ENCODE measurements at regions not wholly inside any gene's neighbourhood (a gene's known extent, or its start where the extent isn't known, plus 50 kb on each side); places are given as distances from the start of the nearest gene placed in this dataset.

- no peaks in the 10 kb centered on the region; the same call in 1 of the 2 replicates for H3K9me3 ChIP-seq (ENCODE audit: insufficient read depth, low read depth, low read length)
- H3K9ac ChIP-seq (ENCODE audit: low read depth, low read length, poor library complexity, severe bottlenecking) = no peak overlapping the region
- H3K9me2 ChIP-seq (replicated peaks; ENCODE audit: low read depth, low read length) = no peaks in the 10 kb centered on the region
- no peaks in the 10 kb centered on the region for H3K36me3 ChIP-seq (ENCODE audit: insufficient read depth, low read length)
- H3K79me2 ChIP-seq (ENCODE audit: insufficient read depth, low read length) = no peaks in the 10 kb centered on the region
- H3K27me3 ChIP-seq (ENCODE audit: insufficient read depth, low read length, poor library complexity, severe bottlenecking) = no peaks in the 10 kb centered on the region
- H3K4me3 ChIP-seq (ENCODE audit: low read length, poor library complexity, severe bottlenecking) = no peak overlapping the region
- no peaks in the 10 kb centered on the region for H4K20me1 ChIP-seq (ENCODE audit: insufficient read depth, low read length, poor library complexity, severe bottlenecking)
- no peak overlapping the region for H3K4me2 ChIP-seq (ENCODE audit: low read depth, low read length, poor library complexity, severe bottlenecking)
- no peaks in the 10 kb centered on the region for H3K4me1 ChIP-seq (ENCODE audit: insufficient read depth, low read length, poor library complexity, severe bottlenecking)
- TF ChIP-seq CTCF (conservative IDR thresholded peaks at IDR 0.05; ENCODE audit: low read length) (no peak), EZH2phosphoT487 (IDR thresholded peaks at IDR 0.05; ENCODE audit: borderline replicate concordance) (no peak)
- no peaks in the 10 kb centered on the region for H3F3A ChIP-seq (ENCODE audit: low read depth)
- no peak overlapping the region for H2AFZ ChIP-seq (ENCODE audit: low read length)
Measured at GRCh38 chr1:30242722-30243457, 480.5 kb downstream of the MATN1 start.

GRCh38 chr1:30242168-30242567 lies 481.2 kb downstream of the MATN1 start:
- H3F3A ChIP-seq (ENCODE audit: low read depth) = no peaks in the 10 kb centered on the region
- TF ChIP-seq EZH2phosphoT487 (IDR thresholded peaks at IDR 0.05; ENCODE audit: borderline replicate concordance) (no peak), CTCF (conservative IDR thresholded peaks at IDR 0.05; ENCODE audit: low read length) (no peak)
- no peak overlapping the region for H3K9ac ChIP-seq (ENCODE audit: low read depth, low read length, poor library complexity, severe bottlenecking)
- no peaks in the 10 kb centered on the region for H3K9me2 ChIP-seq (replicated peaks; ENCODE audit: low read depth, low read length)
- H3K27me3 ChIP-seq (ENCODE audit: insufficient read depth, low read length, poor library complexity, severe bottlenecking) = no peaks in the 10 kb centered on the region
- H2AFZ ChIP-seq (ENCODE audit: low read length) = no peak overlapping the region
- no peaks in the 10 kb centered on the region for H3K4me1 ChIP-seq (ENCODE audit: insufficient read depth, low read length, poor library complexity, severe bottlenecking)
- H3K36me3 ChIP-seq (ENCODE audit: insufficient read depth, low read length) = no peaks in the 10 kb centered on the region
- H3K4me2 ChIP-seq (ENCODE audit: low read depth, low read length, poor library complexity, severe bottlenecking) = no peak overlapping the region
- H3K9me3 ChIP-seq (ENCODE audit: insufficient read depth, low read depth, low read length) = no peaks in the 10 kb centered on the region; the same call in 1 of the 2 replicates
- H3K4me3 ChIP-seq (ENCODE audit: low read length, poor library complexity, severe bottlenecking) = no peak overlapping the region
- no peaks in the 10 kb centered on the region for H3K79me2 ChIP-seq (ENCODE audit: insufficient read depth, low read length)
- H4K20me1 ChIP-seq (ENCODE audit: insufficient read depth, low read length, poor library complexity, severe bottlenecking) = no peaks in the 10 kb centered on the region

DNA sequence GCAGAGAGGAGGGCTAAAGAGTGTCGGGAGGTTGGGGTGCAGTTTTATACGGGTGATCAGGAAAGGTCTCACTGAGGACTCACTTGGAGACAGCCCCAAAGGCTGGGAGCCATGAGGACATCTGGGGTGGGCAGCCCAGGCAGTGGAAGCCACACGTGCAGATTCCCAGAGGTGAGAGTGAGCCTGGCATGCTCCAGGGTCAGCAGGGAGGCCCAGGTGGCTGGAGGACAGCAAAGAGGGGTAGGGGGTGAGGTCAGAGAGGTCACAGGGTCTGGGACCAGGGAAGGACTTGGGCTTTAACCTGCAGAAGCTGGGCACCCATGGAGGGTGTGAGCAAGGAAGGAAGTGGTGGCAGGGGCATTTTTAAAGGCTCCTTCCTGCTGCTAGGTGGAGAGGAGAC lies 481.7 kb downstream of the MATN1 start:
- H3K4me3 ChIP-seq (ENCODE audit: low read length, poor library complexity, severe bottlenecking) = no peak overlapping the region
- no peaks in the 10 kb centered on the region for H3K9me2 ChIP-seq (replicated peaks; ENCODE audit: low read depth, low read length)
- H4K20me1 ChIP-seq (ENCODE audit: insufficient read depth, low read length, poor library complexity, severe bottlenecking) = no peaks in the 10 kb centered on the region
- H3K4me1 ChIP-seq (ENCODE audit: insufficient read depth, low read length, poor library complexity, severe bottlenecking) = no peaks in the 10 kb centered on the region
- H3K79me2 ChIP-seq (ENCODE audit: insufficient read depth, low read length) = no peaks in the 10 kb centered on the region
- no peaks in the 10 kb centered on the region for H3K36me3 ChIP-seq (ENCODE audit: insufficient read depth, low read length)
- no peak overlapping the region for H2AFZ ChIP-seq (ENCODE audit: low read length)
- H3K27me3 ChIP-seq (ENCODE audit: insufficient read depth, low read length, poor library complexity, severe bottlenecking) = no peaks in the 10 kb centered on the region
- H3K4me2 ChIP-seq (ENCODE audit: low read depth, low read length, poor library complexity, severe bottlenecking) = no peak overlapping the region
- H3F3A ChIP-seq (ENCODE audit: low read depth) = no peaks in the 10 kb centered on the region
- TF ChIP-seq EZH2phosphoT487 (IDR thresholded peaks at IDR 0.05; ENCODE audit: borderline replicate concordance) (no peak), CTCF (conservative IDR thresholded peaks at IDR 0.05; ENCODE audit: low read length) (no peak)
- no peak overlapping the region for H3K9ac ChIP-seq (ENCODE audit: low read depth, low read length, poor library complexity, severe bottlenecking)
- no peaks in the 10 kb centered on the region; the same call in 1 of the 2 replicates for H3K9me3 ChIP-seq (ENCODE audit: insufficient read depth, low read depth, low read length)
